Fibroblast of lung (primary cell): ENCODE measurements at regions not wholly inside any gene's neighbourhood (a gene's known extent, or its start where the extent isn't known, plus 50 kb on each side); places are given as distances from the start of the nearest gene placed in this dataset.

Experiments
- DNase-seq, 2 donors: peaks; one replicate each; pipeline versions ENCODE4 v3.0.0 to v3.0.0-alpha.2; 2010; ENCODE audit warnings: low read depth in 2 of 2
- H2AFZ ChIP-seq: 2 replicates; pipeline ENCODE4 v1.5.1; 2012; ENCODE audit warnings: low read length, control low read depth, inconsistent platforms
- H3K27ac ChIP-seq: 2 replicates; pipeline ENCODE4 v1.5.1; 2011; ENCODE audit warnings: low read length, control low read depth; ENCODE audit not compliant: insufficient read depth
- H3K27me3 ChIP-seq: 2 replicates; pipeline ENCODE4 v1.5.1; 2011; ENCODE audit warnings: mild to moderate bottlenecking, low read length; ENCODE audit not compliant: control insufficient read depth, insufficient read depth
- H3K36me3 ChIP-seq: 2 replicates; pipeline ENCODE4 v1.5.1; 2011; ENCODE audit warnings: low read length; ENCODE audit not compliant: control insufficient read depth, insufficient read depth
- H3K4me1 ChIP-seq: 2 replicates; pipeline ENCODE4 v1.5.1; 2011; ENCODE audit warnings: low read length; ENCODE audit not compliant: control insufficient read depth, insufficient read depth; ENCODE audit errors: extremely low read depth
- H3K4me2 ChIP-seq: 2 replicates; pipeline ENCODE4 v1.5.1; 2011; ENCODE audit warnings: low read length, control low read depth; ENCODE audit not compliant: insufficient read depth; ENCODE audit errors: extremely low read depth
- H3K4me3 ChIP-seq, 4 experiments: fragments of 200-600 bp in 1 of 4; sonication (generic) in 1 of 4; replicated peaks in 1 of 4; 2 replicates each; pipeline ENCODE4 v1.5.1; 2011 to 2016; ENCODE audit warnings: low read length in 4 of 4, low read depth in 3 of 4, mild to moderate bottlenecking in 3 of 4, control low read depth in 2 of 4, inconsistent platforms in 1 of 4, mixed read lengths in 1 of 4; ENCODE audit not compliant: insufficient read depth in 1 of 4; ENCODE audit errors: control extremely low read depth in 1 of 4
- H3K79me2 ChIP-seq: 2 replicates; pipeline ENCODE4 v1.5.1; 2012; ENCODE audit warnings: mild to moderate bottlenecking, low read length, inconsistent platforms; ENCODE audit not compliant: control insufficient read depth, insufficient read depth
- H3K9ac ChIP-seq: 2 replicates; pipeline ENCODE4 v1.5.1; 2011; ENCODE audit warnings: mild to moderate bottlenecking, low read length, control low read depth; ENCODE audit not compliant: insufficient read depth
- H3K9me3 ChIP-seq: 2 replicates; pipeline ENCODE4 v1.5.1; 2012; ENCODE audit warnings: low read depth, low read length; ENCODE audit not compliant: control insufficient read depth, insufficient read depth
- H4K20me1 ChIP-seq: 2 replicates; pipeline ENCODE4 v1.5.1; 2011; ENCODE audit warnings: low read length; ENCODE audit not compliant: control insufficient read depth, insufficient read depth; ENCODE audit errors: extremely low read depth
- CTCF ChIP-seq, 2 donors: IDR thresholded peaks in 1 of 2; conservative IDR thresholded peaks in 1 of 2; 1 replicate in 1 of 2; 2 replicates in 1 of 2; pipeline ENCODE4 v1.5.1; 2011 to 2012; ENCODE audit warnings: low read length in 2 of 2, control low read depth in 1 of 2, inconsistent platforms in 1 of 2, low read depth in 1 of 2, mild to moderate bottlenecking in 1 of 2
- EZH2 ChIP-seq: IDR thresholded peaks from 2 replicates; pipeline ENCODE4 v1.5.1; 2012; ENCODE audit warnings: low read length, control low read depth, mild to moderate bottlenecking; ENCODE audit errors: missing control alignments

GRCh38 chr21:38922474-38923235 is 116.9 kb downstream of the ETS2 start:
- no peaks in the 10 kb centered on the region for H3K36me3 ChIP-seq
- H3K4me3 ChIP-seq, result no peak overlapping the region
- H2AFZ ChIP-seq, result no peak overlapping the region
- peaks cover 10% of the 10 kb centered on the region for H3K4me1 ChIP-seq
- H3K27ac ChIP-seq, result no peak overlapping the region
- no peak for DNase-seq
- no peak overlapping the region for H3K9ac ChIP-seq
- no peak for TF ChIP-seq CTCF (conservative IDR thresholded peaks at IDR 0.05 in 1 of 2, IDR thresholded peaks at IDR 0.05 in 1 of 2; ENCODE audit: low read depth in 1 of 2, low read length in 2 of 2)
- TF ChIP-seq EZH2, result no peak
- no peaks in the 10 kb centered on the region for H3K27me3 ChIP-seq
- no peak overlapping the region for H3K4me2 ChIP-seq
- H4K20me1 ChIP-seq, result no peaks in the 10 kb centered on the region
- no peaks in the 10 kb centered on the region for H3K9me3 ChIP-seq
- no peaks in the 10 kb centered on the region for H3K79me2 ChIP-seq

GRCh38 chr21:38921511-38922251 is 116.0 kb downstream of the ETS2 start:
- peak overlapping the region; percentile 56 for H3K4me2 ChIP-seq
- no peaks in the 10 kb centered on the region for H3K36me3 ChIP-seq
- no peak overlapping the region for H2AFZ ChIP-seq
- no peaks in the 10 kb centered on the region for H3K9me3 ChIP-seq
- H3K9ac ChIP-seq, result no peak overlapping the region
- DNase-seq, result peak in 1 of 2 donors; percentile 62
- no peaks in the 10 kb centered on the region for H4K20me1 ChIP-seq
- H3K4me3 ChIP-seq, result no peak overlapping the region
- TF ChIP-seq CTCF (conservative IDR thresholded peaks at IDR 0.05 in 1 of 2, IDR thresholded peaks at IDR 0.05 in 1 of 2; ENCODE audit: low read depth in 1 of 2, low read length in 2 of 2), result no peak
- no peak for TF ChIP-seq EZH2
- no peaks in the 10 kb centered on the region for H3K27me3 ChIP-seq
- no peaks in the 10 kb centered on the region for H3K79me2 ChIP-seq
- H3K4me1 ChIP-seq, result peaks cover 10% of the 10 kb centered on the region
- H3K27ac ChIP-seq, result peak overlapping the region; percentile 30

- H3K9ac ChIP-seq, result no peak overlapping the region
- peak overlapping the region; percentile 30 for H3K27ac ChIP-seq
Observed at GRCh38 chr21:38920631-38921398, 115.1 kb downstream of the ETS2 start.

More at GRCh38 chr21:38920631-38921398, 115.1 kb downstream of the ETS2 start:
- Histone ChIP-seq H3K4me1 (peaks cover 10% of the 10 kb centered on the region), H3K79me2 (no peaks in the 10 kb centered on the region), H3K36me3 (no peaks in the 10 kb centered on the region), H3K4me3 (peak overlapping the region in 1 of 4 experiments; percentile 17), H3K9me3 (no peaks in the 10 kb centered on the region), H3K4me2 (peak overlapping the region; percentile 61), H2AFZ (peak overlapping the region; percentile 1), H3K27me3 (peaks cover 2% of the 10 kb centered on the region), H4K20me1 (no peaks in the 10 kb centered on the region)
- no peak for TF ChIP-seq EZH2
- TF ChIP-seq CTCF (conservative IDR thresholded peaks at IDR 0.05 in 1 of 2, IDR thresholded peaks at IDR 0.05 in 1 of 2; ENCODE audit: low read depth in 1 of 2, low read length in 2 of 2), result no peak
- DNase-seq, result peak; percentile 80 to 87
